NCI-H1694 treated with DMSO at 0.1 percent for 48 hours (cell line): ENCODE measurements at regions not wholly inside any gene's neighbourhood (a gene's known extent, or its start where the extent isn't known, plus 50 kb on each side); places are given as distances from the start of the nearest gene placed in this dataset.
"Not testable (repeated sequence)": the region's sequence is repeated elsewhere in the genome, so short reads cannot be mapped to it uniquely, and the experiment has no call there.

Experiments
- DNase-seq: peaks from one replicate; lab custom pipeline; 2025; lab: John Stamatoyannopoulos, UW

DNA sequence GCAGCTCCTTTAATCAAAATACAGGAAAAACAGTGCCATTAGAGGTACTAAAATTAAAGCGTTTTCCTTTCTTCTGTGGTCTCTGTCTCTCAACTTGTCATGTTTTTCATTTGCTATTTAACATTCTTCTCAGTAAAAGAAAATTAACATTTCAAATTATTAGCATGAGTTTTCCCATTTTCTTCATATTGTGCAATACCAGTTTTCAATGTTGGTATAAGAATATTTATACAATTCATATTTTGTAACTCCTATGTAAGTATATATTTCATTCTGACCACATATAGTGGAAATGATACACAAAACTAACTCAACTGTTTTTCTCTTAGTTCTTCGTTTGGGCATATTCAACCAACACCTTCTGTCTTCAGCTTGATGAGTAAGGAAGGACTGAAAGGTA is 308.3 kb downstream of the HS3ST1 start:
- DNase-seq, result no peak

DNA sequence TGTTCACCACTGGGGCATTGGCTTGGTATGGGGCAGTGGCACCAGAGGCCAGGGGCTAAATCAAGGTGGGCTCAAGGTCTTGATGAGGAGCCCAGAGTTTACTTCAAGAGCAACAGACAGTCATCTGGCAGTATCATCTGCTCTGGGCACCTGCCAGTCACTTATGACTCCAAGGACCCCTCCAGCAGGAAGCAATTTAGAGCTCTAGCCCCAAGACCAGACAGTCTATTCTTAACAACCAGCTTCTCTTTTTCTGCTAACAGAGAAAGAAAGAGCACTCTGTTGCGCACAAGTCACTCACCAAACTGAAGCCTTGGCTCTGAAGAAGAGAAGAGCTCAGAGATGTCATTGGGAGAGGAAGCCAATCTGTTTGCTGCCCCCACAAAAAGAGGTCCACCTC is 309.2 kb downstream of the HS3ST1 start:
- DNase-seq, result no peak

DNA sequence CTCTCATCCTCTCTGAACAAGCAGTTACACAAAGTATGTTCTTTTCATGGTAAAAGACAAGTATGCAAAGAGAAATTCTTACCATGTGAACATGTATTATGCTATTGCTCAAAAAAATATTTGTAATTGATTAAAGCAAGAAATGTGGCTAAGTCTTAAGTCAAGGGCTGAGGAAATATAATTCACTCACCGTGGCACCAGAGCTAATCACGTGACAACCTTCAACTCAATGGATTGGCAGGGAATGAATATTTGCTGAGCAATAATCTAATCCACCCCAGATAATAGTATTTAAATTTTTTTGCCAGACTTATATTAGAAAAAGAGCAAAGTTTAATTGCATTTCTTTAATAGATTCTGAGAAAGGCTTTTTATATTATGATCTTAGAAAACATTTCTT is 310.2 kb downstream of the HS3ST1 start:
- no peak for DNase-seq

DNA sequence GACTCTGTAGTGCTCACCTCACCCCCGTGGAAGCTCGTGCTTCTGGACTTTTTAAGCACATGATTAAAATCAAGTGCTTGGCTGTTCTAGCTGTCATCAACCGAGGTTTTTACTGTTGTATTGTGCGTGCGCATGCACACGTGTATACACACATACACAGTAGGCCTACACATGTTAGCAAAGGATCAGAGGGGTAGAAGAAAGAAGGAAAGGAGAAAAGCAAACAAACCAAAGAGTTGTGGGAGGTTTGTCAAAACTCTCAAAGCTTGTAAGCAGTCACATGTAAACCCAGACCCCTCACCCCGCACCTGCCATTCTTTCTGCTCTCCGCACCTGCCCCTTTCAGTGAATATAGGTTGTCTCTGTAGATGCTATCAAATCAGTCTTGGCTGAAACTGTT is 311.8 kb downstream of the HS3ST1 start:
- DNase-seq, result no peak

DNA sequence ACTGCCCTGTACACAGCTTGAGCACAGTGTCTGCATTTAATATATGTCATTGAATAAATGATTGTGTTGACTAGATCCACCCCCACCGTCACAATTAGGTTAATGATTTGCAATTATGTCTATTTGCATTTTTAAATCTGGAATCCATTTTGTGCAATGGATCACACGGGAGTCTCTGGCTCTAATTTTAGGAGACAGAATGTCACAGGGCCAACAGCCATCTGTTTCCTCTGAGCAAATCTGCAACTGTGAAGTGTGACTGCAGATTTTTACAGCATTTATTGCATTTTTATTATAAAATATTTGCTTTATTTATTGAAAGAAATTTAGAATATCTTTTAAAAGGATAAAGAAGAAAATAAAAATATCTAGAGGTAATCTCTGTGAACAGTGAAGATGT is 316.8 kb downstream of the HS3ST1 start:
- peak; percentile 14 for DNase-seq

DNA sequence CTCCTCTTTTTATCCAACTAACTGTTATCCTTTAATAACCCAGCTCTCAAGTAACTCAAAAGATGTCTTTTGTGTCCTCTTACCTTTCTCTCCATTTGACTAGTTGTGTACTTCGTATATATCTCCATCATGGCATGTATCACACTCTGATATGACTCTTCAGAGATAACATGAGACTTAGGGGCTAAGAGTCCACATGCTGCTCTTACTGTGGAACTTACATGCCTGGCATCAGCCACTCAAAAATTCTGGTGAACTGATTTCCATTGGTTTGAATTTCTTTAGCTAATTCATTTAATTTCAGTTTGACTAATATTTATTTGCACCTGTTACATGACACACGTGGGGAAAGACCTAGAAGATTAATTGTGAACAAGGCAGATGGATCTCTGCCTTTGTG is 317.3 kb downstream of the HS3ST1 start:
- no peak for DNase-seq

DNA sequence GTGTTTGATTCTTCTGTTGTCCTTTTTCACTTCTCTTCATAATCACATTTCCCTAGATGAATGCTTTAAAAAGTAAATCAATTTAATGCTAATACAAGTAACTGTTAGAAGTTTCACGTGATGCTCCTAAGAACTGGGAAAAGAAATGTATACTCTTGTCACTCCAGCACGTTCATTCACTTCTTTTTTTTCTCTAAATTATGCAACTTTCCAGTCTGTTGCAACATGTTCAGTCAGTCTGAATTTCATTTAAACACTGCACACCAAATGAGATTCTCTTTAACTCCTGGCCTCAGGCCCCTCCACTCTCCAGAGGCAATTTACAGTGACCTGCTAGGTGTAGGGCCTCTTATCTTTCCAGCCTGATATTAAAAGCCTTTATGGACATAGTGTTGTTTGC is 321.9 kb downstream of the HS3ST1 start:
- DNase-seq, result no peak

DNA sequence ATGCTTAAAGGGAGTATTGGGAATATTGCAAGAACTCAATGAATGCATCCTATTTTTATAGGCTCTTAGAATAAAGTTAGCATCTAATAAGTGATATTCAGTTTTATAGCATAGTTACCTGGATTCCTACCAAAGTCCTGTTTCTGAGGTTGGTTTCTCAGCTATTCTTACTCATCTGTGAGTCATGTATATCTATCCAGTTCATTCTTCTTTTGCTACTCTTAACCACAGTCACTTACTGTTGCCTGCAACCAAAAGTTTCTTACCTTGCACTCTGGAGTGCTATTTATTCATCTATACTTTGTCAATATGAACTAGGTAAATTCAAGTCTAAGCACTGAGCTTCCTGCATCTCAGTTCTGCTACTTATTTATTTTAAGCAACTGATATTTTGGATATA is 322.5 kb downstream of the HS3ST1 start:
- no peak for DNase-seq

DNA sequence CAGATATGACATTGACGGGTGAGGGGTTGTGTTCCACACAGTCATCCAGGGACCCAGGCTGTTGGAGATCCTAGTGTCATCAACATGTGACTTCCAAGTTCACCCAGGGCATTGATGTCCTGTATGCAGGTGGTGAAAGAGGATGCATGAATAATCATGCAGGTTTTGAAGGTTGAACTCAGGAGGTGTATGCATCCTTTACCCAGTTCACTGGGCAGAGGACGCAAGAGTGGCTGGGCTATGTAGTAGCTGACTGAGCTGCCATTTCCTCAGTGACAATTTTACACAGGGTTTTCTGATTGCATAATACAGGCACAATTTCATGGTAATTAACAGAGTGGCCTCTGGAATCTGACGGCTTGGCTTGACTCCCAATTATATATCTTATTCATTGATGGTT is 323.0 kb downstream of the HS3ST1 start:
- no peak for DNase-seq

DNA sequence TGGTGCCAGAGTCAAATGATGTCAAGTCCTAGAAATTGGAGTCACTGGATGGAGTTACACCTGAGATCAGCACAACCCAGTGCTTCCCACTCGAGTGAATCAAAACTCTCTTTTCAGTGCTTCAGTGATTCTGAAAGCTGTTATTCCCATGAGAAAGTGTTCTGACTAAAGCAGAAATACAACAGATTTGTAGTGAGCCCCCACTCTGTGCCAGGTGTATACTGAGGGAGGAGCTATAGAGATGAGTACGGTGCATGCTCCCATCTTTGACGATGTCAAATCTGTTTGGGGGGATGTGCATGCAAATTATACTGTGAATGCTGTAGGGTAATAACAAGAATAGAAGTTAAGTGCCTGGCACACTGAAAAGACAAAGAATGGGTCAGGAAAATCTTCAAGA is 330.2 kb downstream of the HS3ST1 start:
- no peak for DNase-seq

DNA sequence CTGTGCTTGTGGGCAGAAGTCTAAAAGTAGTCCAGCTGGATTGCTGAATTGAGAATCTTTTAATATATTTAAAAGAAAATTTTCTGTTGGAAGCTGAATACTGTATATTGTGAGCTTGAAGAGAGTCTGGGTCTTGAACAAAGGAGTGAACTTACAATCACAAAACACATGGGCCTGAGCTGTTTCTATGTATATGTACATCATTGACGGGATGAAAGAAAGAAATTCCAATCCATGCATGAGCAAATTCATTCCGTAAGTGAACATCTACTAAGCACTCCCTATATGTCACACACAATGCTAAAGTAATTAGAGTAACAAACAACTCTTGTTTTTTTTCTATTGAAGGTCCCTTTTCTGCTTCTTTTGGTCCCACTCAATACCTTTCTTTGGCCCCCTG is 331.0 kb downstream of the HS3ST1 start:
- DNase-seq, result no peak

DNA sequence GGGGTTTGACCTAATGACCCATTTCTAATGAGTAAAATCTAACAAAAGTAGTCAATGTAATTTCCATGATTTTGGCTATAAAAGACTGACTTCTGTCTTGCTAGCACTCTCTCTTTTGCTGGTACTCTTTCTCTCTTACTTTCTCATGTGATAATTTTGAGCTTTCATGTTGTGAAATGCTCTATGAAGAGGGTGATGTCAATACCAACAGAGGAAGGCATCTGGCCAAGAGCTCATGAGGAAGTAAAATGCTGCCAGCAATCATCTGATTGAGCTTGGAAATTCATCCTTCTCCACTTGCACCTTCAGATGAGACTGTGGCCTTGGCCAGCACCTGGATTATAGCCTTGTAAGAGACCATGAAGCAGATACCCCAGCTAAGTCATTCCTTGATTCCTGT is 347.7 kb downstream of the HS3ST1 start:
- DNase-seq, result no peak

DNA sequence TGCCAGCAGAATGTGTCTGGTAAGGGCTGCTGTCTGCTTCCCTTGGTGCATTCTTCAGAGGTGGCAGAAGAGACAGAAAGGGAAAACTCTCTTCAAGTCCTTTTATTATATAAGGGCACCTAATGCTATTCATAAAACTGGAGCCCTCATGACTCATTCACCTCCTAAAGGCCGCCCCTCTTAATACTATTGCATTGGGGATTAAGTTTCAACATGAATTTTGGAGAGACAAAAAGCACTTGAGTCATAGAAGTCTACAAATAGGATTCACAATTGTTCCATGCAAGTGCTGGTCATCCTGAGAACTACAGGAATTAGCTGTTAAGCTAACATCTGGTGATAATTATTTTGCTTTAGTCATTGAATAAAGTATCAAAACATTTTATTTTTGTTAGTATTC is 349.5 kb downstream of the HS3ST1 start:
- no peak for DNase-seq

DNA sequence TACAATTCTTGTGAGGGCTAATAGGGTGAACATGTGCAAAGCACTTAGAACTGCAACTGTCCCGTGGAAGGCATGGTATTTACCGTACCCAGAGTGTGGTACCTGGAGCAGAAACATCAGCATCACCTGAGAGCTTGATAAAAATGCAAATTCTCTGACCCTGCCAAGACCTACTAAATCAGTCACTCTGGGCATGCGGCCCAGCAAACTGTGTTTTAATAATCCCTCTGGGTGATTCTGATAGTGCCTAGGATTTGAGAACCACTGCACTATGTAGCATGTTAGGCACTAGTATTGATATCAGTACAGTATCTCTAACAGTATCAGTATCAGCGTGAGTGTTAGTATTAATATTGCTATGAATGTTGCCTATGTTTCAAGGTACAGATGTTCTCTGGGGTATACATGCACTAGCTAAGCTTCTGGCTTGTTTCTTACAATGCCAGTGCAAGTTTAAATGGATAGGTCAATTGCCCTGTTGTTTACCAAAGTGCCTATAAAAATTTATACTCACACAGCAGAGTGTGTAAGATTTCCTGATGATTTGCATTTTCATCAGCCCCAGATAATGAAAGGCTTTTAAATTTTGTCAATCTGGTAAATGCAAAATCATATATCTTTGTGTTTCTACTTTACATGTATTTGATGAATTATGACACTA is 354.0 kb downstream of the HS3ST1 start:
- no peak for DNase-seq

DNA sequence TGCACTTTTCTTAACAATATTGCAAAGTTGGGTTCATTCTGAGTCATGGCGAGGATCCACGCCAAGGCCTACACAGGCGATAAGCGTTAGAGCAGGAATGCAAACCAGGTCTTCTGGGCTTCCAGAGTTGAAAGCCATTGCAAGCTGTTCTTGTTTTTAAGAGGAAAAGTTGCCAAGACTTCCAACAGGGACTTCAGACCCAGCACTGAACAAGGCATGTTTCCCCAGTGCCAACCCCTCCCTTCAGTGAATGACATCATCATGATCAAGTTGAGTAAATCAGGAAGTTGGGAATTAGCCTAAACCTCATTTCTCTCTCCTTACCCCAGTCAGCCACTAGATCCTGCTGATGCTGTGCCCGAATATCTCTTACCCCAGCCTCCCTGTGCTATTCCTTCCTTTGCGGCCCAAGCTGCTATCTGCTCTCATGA is 355.1 kb downstream of the HS3ST1 start:
- no peak for DNase-seq

DNA sequence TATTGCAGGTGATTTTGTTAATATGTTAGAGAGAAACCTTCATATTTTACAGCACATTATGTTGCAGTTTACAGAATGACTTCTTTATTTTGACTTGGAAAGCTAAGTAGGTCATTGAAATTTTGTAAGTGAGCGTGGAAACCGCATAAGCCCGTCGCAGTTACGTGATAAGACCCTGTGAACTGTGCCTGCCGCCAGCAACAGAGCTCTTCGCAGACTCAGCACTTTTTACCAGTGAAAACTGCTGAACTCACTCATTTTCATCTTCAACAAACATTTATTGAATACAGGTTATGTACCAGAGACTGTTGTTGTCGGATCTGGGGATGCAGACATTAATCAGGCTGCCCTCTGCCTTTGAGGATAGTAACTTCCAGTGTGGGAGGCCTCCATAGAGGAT is 355.7 kb downstream of the HS3ST1 start:
- no peak for DNase-seq

DNA sequence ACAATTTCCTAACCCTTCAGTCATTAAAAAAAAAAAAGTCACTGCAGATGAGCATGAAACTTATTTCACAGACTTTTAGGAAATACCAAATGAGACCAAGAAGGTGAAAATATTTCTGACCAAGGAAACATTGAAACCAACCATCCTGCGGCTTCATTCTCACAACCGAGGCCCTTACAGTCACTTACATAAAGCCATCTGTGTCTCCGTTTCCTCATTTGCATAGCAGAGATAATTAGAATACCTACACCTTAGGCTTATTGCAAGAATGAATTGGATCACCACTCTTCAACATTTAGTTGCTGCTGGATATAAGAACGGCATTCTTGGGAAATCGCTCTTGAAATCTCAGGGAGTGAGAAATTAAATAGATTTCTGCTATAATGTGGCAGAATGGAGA is 356.2 kb downstream of the HS3ST1 start:
- no peak for DNase-seq

DNA sequence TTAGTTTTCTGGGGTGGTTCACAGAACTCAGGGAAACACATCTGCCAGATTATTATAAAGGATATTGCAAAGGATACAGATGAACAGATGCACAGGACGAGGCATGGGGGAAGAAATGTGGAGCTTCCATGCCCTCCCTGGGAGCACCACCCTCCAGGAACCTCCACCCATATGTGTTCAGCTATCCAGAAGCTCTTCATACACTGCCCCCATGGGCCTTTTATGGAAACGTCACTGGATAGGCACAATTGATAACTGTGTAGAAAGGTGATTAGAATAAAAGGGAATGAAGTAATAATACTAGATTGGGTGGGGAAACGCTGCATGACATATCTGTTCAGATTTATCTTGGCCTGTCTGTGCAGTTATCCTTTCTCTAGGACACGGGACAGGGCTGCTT is 357.9 kb downstream of the HS3ST1 start:
- no peak for DNase-seq

DNA sequence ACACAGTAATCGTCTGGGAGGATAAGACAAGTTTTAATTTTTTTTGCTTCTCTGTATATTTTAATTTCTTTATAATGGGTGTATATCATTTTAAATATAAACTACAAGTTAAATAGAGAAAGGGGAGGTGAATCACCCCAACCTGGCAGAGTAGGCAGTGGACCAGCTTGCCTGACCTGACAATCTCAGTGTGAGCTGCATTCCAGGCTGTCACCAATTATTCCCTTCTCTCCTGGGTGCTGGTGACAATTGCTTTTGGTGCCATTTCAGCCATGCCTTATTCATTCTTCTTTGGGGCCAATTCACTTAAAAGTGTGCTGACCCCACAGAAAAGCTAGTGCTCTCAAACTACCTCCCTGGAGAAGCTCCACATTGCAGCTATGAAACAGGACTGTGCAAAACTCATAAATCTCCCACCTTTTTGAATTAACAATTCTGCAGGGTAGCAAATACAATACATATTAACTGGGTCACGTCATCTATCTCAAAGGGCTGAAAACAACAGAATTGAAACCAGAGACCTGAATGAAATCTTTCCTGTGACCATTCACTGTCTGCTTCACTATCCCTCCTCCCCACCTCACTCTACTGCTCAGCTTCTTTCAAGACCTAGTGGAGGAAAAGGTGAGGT is 359.0 kb downstream of the HS3ST1 start:
- DNase-seq, result no peak

DNA sequence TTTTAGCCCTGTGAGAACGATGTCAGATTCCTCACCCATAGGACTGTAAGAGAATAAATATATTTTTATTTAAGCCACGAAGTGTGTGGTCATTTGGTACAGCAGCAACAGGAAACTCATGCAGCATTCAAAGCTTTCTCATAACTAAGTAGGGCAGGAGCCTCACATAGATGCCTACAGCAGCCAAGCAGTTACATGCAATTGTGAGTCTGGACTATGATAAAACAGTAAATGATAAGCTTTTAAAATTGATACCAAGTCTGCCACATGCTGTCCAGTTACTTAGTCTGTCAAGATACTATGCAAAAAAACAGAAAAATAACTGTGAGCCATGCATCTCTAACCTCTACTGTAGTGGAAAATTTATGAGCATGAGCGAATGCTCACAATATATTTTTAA is 359.6 kb downstream of the HS3ST1 start:
- no peak for DNase-seq

DNA sequence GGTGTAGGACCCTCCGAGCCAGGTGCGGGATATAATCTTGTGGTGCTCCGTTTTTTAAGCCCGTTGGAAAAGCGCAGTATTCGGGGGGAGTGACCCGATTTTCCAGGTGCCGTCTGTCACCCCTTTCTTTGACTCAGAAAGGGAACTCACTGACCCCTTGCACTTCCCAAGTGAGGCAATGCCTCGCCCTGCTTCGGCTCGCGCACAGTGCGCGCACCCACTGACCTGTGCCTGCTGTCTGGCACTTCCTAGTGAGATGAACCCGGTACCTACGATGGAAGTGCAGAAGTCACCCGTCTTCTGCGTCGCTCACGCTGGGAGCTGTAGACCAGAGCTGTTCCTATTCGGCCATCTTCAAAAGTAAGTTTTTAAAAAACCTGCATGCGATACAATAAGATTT is 362.1 kb downstream of the HS3ST1 start:
- not testable (repeated sequence) for DNase-seq

DNA sequence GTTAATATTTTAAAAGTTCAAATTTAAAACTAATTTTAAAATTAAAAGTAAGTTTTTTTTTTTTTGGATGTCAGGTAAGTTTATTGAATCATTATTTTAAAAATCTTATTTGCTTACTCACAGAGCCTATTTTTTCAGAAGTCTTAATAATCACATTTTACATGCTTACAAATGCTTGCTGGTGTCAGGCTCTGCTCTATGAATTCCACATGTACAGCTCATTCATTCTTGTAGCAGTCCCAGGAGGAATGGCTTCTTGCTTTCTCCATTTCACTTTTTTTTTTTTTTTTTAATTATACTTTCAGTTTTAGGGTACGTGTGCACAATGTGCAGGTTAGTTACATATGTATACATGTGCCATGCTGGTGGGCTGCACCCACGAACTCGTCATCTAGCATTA is 368.1 kb downstream of the HS3ST1 start:
- DNase-seq, result not testable (repeated sequence)

DNA sequence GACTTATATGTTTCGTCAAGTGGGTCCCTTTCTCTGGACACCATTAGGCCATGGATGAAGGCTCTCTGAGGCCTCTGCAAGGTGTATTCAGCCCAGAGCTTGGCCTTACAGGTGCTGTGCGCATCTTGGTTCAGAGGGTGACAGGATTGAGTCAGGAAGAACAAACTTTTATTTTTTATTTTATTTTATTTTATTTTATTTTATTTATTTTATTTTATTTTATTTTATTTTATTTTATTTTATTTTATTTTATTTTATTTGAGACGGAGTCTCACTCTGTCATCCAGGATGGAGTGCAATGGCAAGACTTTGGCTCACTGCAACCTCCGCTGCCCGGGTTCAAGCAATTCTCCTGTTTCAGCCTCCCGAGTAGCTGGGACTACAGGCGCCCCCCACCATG is 370.4 kb upstream of the CLNK start:
- DNase-seq, result not testable (repeated sequence)

DNA sequence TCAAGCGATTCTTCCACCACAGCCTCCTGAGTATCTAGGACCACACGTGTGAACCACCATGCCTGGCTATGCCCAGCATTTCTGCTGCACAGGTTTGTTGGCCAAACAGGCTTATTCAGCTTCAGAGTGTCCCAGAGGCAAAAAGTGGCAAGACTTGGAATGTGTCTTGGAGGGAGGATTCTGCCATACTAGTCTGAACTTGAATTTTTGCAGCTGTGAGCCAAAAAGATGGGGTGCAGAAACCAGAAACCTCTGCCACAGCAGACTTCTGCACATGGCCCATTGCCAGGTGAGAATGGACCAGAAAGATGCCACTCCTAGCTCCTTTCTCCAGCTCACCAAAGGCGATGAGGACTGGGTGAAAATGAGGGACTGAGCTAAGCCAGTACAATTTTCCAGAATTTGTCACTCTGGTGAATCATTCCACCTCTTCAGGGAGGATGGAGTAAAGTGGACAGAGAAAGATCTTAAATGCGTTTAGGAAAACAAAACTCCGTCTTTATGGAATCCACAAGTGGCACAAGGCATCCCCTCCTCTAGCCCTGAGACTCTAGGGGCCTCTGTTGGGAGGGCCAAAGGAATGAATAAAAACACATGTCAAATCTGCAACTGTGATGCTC is 369.1 kb upstream of the CLNK start:
- DNase-seq, result no peak
